ENCODE measurements at regions not wholly inside any gene's neighbourhood (a gene's known extent, or its start where the extent isn't known, plus 50 kb on each side); places are given as distances from the start of the nearest gene placed in this dataset.

DNA sequence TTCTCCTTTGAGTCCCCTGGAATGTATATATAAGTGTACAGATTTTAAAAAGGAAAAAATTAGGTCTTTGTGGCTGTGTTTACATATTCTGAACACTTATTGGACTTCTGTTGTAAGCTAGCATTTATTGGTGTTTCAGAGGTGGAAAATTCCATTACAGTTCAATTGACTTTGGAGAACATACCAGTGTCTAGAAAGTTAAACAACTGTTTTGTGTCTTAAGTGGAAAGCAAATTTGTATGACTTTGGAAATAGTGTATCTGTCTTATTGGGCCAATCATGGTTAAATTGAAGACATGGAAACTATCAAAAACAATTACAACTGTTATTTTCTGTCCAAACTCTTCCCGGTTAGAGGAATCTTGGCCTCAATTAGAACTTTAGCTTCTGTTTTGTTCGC lies 265.0 kb upstream of the C2CD4B start:
- Histone ChIP-seq H4K20me1 (ENCODE audit: insufficient read depth, low read length) (no peaks in the 10 kb centered on the region), H3K27ac (ENCODE audit: low read depth, low read length) (no peak overlapping the region), H3K9me3 (ENCODE audit: insufficient read depth, low read depth, low read length) (no peaks in the 10 kb centered on the region), H3K4me3 (ENCODE audit: insufficient read depth, low read depth, low read length) (no peak overlapping the region), H3K36me3 (ENCODE audit: insufficient read depth, low read length) (no peaks in the 10 kb centered on the region), H3K4me2 (ENCODE audit: low read length) (no peak overlapping the region), H3K9ac (ENCODE audit: low read length) (no peak overlapping the region), H3K4me1 (ENCODE audit: insufficient read depth, low read length) (peaks cover 4% of the 10 kb centered on the region), H3K79me2 (ENCODE audit: insufficient read depth, low read length) (no peaks in the 10 kb centered on the region), H3K27me3 (ENCODE audit: insufficient read depth, low read length) (no peaks in the 10 kb centered on the region), H2AFZ (ENCODE audit: low read depth, low read length) (no peak overlapping the region)
- H3K27me3 Mint-ChIP-seq (ENCODE audit: low read depth, unreplicated experiment) = no peaks in the 10 kb centered on the region
- H3K4me1 Mint-ChIP-seq (ENCODE audit: low read depth, unreplicated experiment) = peaks cover 19% of the 10 kb centered on the region
- TF ChIP-seq, protein P1, sequence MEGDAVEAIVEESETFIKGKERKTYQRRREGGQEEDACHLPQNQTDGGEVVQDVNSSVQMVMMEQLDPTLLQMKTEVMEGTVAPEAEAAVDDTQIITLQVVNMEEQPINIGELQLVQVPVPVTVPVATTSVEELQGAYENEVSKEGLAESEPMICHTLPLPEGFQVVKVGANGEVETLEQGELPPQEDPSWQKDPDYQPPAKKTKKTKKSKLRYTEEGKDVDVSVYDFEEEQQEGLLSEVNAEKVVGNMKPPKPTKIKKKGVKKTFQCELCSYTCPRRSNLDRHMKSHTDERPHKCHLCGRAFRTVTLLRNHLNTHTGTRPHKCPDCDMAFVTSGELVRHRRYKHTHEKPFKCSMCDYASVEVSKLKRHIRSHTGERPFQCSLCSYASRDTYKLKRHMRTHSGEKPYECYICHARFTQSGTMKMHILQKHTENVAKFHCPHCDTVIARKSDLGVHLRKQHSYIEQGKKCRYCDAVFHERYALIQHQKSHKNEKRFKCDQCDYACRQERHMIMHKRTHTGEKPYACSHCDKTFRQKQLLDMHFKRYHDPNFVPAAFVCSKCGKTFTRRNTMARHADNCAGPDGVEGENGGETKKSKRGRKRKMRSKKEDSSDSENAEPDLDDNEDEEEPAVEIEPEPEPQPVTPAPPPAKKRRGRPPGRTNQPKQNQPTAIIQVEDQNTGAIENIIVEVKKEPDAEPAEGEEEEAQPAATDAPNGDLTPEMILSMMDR (IDR thresholded peaks at IDR 0.05; ENCODE audit: insufficient read depth, low read depth, low read length) = no peak
- no peak for TF ChIP-seq EZH2 (IDR thresholded peaks at IDR 0.05; ENCODE audit: insufficient read depth, low read length)
- FAIRE-seq = peak; percentile 43
- DNase-seq (ENCODE audit: low read depth) = no peak
- no peak overlapping the region for H3K27ac Mint-ChIP-seq (ENCODE audit: unreplicated experiment)
- H3K4me3 Mint-ChIP-seq (ENCODE audit: unreplicated experiment) = no peak overlapping the region
- H3K9me3 Mint-ChIP-seq (ENCODE audit: unreplicated experiment) = no peaks in the 10 kb centered on the region
- peaks cover 6% of the 10 kb centered on the region for H3K36me3 Mint-ChIP-seq (ENCODE audit: low read depth, unreplicated experiment)

DNA sequence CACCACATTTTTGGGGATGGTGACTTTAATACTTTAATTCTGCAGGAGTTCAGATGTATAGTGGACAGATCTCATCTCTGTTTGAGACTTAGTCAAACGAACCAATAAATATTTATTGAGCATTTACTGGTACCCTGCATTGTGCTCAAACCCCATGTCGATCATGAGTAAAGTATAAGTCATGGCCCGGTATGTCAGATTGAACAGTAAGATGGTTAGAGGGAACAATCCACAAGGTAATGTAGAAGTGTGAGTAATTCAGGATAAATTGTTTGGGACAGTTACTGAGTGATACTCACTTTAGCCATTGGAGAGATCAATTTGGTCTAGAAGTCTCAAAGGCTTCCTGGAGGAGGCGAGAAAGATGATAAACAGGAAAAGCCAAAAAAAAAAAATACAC lies 265.5 kb upstream of the C2CD4B start:
- Mint-ChIP-seq H3K4me3 (ENCODE audit: unreplicated experiment) (no peak overlapping the region), H3K9me3 (ENCODE audit: unreplicated experiment) (no peaks in the 10 kb centered on the region), H3K4me1 (ENCODE audit: low read depth, unreplicated experiment) (peaks cover 19% of the 10 kb centered on the region), H3K27ac (ENCODE audit: unreplicated experiment) (no peak overlapping the region), H3K27me3 (ENCODE audit: low read depth, unreplicated experiment) (no peaks in the 10 kb centered on the region), H3K36me3 (ENCODE audit: low read depth, unreplicated experiment) (peaks cover 3% of the 10 kb centered on the region)
- H3K36me3 ChIP-seq (ENCODE audit: insufficient read depth, low read length) = no peaks in the 10 kb centered on the region
- no peak overlapping the region for H3K9ac ChIP-seq (ENCODE audit: low read length)
- no peaks in the 10 kb centered on the region for H3K27me3 ChIP-seq (ENCODE audit: insufficient read depth, low read length)
- no peak for TF ChIP-seq EZH2 (IDR thresholded peaks at IDR 0.05; ENCODE audit: insufficient read depth, low read length)
- TF ChIP-seq, protein P1 (IDR thresholded peaks at IDR 0.05; ENCODE audit: insufficient read depth, low read depth, low read length) = no peak
- DNase-seq (ENCODE audit: low read depth) (no peak), FAIRE-seq (no peak)
- H3K9me3 ChIP-seq (ENCODE audit: insufficient read depth, low read depth, low read length) = no peaks in the 10 kb centered on the region
- H3K27ac ChIP-seq (ENCODE audit: low read depth, low read length) = no peak overlapping the region
- no peak overlapping the region for H3K4me3 ChIP-seq (ENCODE audit: insufficient read depth, low read depth, low read length)
- no peak overlapping the region for H2AFZ ChIP-seq (ENCODE audit: low read depth, low read length)
- H3K4me2 ChIP-seq (ENCODE audit: low read length) = no peak overlapping the region
- H3K79me2 ChIP-seq (ENCODE audit: insufficient read depth, low read length) = no peaks in the 10 kb centered on the region
- no peaks in the 10 kb centered on the region for H4K20me1 ChIP-seq (ENCODE audit: insufficient read depth, low read length)
- H3K4me1 ChIP-seq (ENCODE audit: insufficient read depth, low read length) = peaks cover 4% of the 10 kb centered on the region

DNA sequence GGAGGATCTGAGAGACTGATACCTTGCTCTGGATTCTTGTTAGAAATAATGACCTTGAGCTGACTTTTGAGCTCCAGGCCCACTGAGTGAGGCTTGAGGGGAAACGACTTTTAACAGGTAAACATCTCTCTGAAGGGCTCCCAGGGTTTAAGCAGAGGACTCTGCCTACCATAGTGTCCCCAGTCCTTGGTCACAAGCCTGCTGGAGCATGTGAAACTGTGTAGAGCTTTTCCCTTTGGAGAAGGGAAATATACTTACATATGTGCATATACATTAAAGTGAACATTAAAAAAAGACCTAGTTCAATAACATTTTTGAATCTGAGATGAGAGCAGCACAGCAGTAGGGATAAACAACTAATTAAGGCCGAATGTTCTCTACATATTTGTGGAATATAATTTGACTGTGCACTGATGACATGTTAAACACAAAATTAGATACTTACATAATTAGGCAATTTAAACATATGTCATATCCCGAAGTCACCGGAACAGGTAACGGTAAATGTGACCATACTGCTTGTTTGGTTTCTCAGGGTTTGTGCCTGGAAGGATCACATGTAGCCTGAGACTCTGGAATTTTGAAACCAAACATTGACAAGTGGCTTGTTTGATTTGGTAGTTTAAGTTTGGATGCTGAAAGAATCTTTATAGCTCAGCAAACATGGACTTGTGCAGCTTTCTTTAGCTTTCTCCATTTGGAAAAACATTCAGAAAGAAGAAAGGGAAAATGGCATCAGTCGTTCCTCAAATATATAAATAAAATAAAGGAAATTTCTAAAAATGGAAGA lies 266.1 kb upstream of the C2CD4B start:
- FAIRE-seq = no peak
- no peak for TF ChIP-seq EZH2 (IDR thresholded peaks at IDR 0.05; ENCODE audit: insufficient read depth, low read length)
- TF ChIP-seq, protein P1 (IDR thresholded peaks at IDR 0.05; ENCODE audit: insufficient read depth, low read depth, low read length) = no peak

More for the DNA sequence above, 266.1 kb upstream of the C2CD4B start:
- Histone ChIP-seq H3K36me3 (ENCODE audit: insufficient read depth, low read length) (no peaks in the 10 kb centered on the region), H2AFZ (ENCODE audit: low read depth, low read length) (no peak overlapping the region), H4K20me1 (ENCODE audit: insufficient read depth, low read length) (peaks cover 3% of the 10 kb centered on the region), H3K27me3 (ENCODE audit: insufficient read depth, low read length) (no peaks in the 10 kb centered on the region), H3K4me3 (ENCODE audit: insufficient read depth, low read depth, low read length) (no peak overlapping the region), H3K27ac (ENCODE audit: low read depth, low read length) (no peak overlapping the region), H3K4me1 (ENCODE audit: insufficient read depth, low read length) (peaks cover 2% of the 10 kb centered on the region), H3K4me2 (ENCODE audit: low read length) (no peak overlapping the region), H3K9ac (ENCODE audit: low read length) (no peak overlapping the region), H3K79me2 (ENCODE audit: insufficient read depth, low read length) (peaks cover under 1% of the 10 kb centered on the region), H3K9me3 (ENCODE audit: insufficient read depth, low read depth, low read length) (no peaks in the 10 kb centered on the region)
- Mint-ChIP-seq H3K36me3 (ENCODE audit: low read depth, unreplicated experiment) (peaks cover 3% of the 10 kb centered on the region), H3K4me1 (ENCODE audit: low read depth, unreplicated experiment) (peaks cover 18% of the 10 kb centered on the region), H3K4me3 (ENCODE audit: unreplicated experiment) (no peak overlapping the region), H3K27me3 (ENCODE audit: low read depth, unreplicated experiment) (no peaks in the 10 kb centered on the region), H3K27ac (ENCODE audit: unreplicated experiment) (no peak overlapping the region), H3K9me3 (ENCODE audit: unreplicated experiment) (no peaks in the 10 kb centered on the region)
- DNase-seq (ENCODE audit: low read depth) = no peak
